BE2C (cell line): ENCODE measurements at regions not wholly inside any gene's neighbourhood (a gene's known extent, or its start where the extent isn't known, plus 50 kb on each side); places are given as distances from the start of the nearest gene placed in this dataset.

ENCODE experiments used
- DNase-seq: peaks from one replicate; pipeline ENCODE4 v3.0.0-alpha.2; 2020
- H3K27me3 ChIP-seq: fragments of 250-450 bp; sonication (Bioruptor Pico); 2 replicates; pipeline ENCODE4 v1.5.1; 2020; ENCODE audit warnings: mild to moderate bottlenecking
- H3K36me3 ChIP-seq: fragments of 250-450 bp; sonication (Bioruptor Pico); 2 replicates; pipeline ENCODE4 v1.5.1; 2020; ENCODE audit warnings: mild to moderate bottlenecking
- H3K4me1 ChIP-seq: fragments of 250-450 bp; sonication (Bioruptor Pico); 2 replicates; pipeline ENCODE4 v1.5.1; 2020
- H3K4me3 ChIP-seq: 2 replicates; pipeline ENCODE4 v1.5.1; 2011; ENCODE audit warnings: low read depth, low read length
- H3K9me3 ChIP-seq: fragments of 250-450 bp; sonication (Bioruptor Pico); 2 replicates; pipeline ENCODE4 v1.5.1; 2020
- TF ChIP-seq, protein P1 (sequence below): IDR thresholded peaks from 2 replicates; pipeline ENCODE4 v1.5.1; 2012; ENCODE audit warnings: mild to moderate bottlenecking, low read depth, low read length

DNA sequence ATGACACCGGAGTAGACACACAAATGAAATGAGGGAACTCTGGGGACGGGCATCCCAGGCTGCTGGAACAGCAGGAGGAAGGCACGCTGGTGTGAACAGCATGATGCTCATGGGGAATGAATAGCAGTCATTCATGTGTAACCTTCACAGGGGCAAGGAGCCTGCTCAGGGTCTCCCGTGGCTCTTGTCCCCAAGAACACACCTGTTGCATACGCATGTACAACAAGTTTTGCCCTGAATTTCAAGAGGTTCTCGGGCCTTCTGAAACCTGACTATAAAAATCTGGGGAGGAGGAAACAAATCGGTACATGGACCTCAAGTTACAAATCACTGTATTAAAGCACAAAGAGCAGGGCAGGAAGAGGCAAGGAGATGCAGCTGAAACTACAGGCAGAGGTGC, 93.4 kb downstream of the RRAGC start:
- H3K36me3 ChIP-seq: no peaks in the 10 kb centered on the region
- TF ChIP-seq, protein P1, sequence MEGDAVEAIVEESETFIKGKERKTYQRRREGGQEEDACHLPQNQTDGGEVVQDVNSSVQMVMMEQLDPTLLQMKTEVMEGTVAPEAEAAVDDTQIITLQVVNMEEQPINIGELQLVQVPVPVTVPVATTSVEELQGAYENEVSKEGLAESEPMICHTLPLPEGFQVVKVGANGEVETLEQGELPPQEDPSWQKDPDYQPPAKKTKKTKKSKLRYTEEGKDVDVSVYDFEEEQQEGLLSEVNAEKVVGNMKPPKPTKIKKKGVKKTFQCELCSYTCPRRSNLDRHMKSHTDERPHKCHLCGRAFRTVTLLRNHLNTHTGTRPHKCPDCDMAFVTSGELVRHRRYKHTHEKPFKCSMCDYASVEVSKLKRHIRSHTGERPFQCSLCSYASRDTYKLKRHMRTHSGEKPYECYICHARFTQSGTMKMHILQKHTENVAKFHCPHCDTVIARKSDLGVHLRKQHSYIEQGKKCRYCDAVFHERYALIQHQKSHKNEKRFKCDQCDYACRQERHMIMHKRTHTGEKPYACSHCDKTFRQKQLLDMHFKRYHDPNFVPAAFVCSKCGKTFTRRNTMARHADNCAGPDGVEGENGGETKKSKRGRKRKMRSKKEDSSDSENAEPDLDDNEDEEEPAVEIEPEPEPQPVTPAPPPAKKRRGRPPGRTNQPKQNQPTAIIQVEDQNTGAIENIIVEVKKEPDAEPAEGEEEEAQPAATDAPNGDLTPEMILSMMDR: no peak
- H3K4me3 ChIP-seq: no peak overlapping the region
- H3K27me3 ChIP-seq: no peaks in the 10 kb centered on the region
- no peaks in the 10 kb centered on the region for H3K9me3 ChIP-seq
- no peaks in the 10 kb centered on the region for H3K4me1 ChIP-seq
- DNase-seq: no peak

DNA sequence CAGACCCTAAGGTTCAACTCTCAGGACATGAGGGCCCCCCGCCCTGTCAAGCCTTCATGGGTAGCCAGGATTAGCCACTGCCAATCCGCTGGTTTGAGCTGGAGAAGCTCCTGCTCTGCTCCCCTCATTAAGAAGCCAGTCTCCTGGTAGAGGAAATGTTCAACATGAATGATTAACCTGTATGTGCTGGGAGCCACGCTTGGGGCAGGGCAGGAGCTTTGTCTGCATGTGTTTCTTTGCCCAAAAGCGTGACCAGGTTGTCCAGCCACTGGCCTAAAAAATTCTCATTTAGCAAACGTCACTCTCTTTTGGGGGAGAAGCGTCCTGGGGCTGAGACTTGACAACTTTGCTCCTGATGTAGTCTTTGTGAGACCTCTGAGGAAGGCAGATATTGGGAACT, 96.5 kb downstream of the RRAGC start:
- DNase-seq: no peak
- Histone ChIP-seq H3K9me3 (no peaks in the 10 kb centered on the region), H3K4me3 (no peak overlapping the region), H3K36me3 (no peaks in the 10 kb centered on the region), H3K4me1 (no peaks in the 10 kb centered on the region), H3K27me3 (no peaks in the 10 kb centered on the region)
- TF ChIP-seq, protein P1: no peak

DNA sequence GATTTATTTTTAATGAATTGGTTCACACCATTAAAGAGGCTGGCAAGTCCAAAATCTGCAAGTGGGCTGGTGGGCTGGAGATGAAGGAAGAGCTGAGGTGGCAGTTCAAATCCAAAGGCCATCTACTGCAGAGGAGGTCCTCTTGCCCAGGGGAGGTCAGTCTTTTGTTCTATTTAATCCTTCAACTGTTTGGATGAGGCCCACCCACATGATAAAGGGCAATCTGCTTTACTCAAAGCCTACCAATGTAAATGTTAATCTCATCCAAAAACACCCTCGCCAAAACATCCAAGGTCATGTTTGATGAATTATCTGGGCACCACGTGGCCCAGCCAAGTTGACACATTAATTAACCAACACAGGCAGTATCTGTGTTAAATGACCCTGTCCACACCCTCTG, 99.0 kb downstream of the RRAGC start:
- TF ChIP-seq, protein P1: no peak
- no peaks in the 10 kb centered on the region for H3K4me1 ChIP-seq
- no peaks in the 10 kb centered on the region for H3K27me3 ChIP-seq
- no peak overlapping the region for H3K4me3 ChIP-seq
- no peak for DNase-seq
- H3K36me3 ChIP-seq: no peaks in the 10 kb centered on the region
- no peaks in the 10 kb centered on the region for H3K9me3 ChIP-seq

DNA sequence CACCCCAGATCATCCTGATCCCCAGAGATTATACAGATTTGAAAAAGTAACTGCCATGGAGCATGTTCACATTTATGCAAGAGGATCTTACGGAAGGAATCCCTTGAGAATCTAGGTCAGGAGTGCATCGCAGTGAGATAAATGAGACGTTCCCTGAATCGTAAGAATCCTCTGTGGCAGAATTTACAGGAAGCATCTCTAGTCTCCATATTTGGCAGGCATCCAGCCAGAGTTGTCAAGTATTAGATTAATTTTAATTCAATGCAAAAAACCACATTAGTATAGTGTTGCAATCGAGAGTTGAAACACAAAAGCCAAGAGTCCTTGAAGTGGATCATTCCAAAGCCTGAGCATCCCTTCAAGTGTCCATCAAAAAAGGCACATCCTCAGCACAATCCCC, 100.8 kb downstream of the RRAGC start:
- no peak for DNase-seq
- Histone ChIP-seq H3K27me3 (no peaks in the 10 kb centered on the region), H3K36me3 (no peaks in the 10 kb centered on the region), H3K4me1 (no peaks in the 10 kb centered on the region), H3K9me3 (no peaks in the 10 kb centered on the region), H3K4me3 (no peak overlapping the region)
- TF ChIP-seq, protein P1: no peak

DNA sequence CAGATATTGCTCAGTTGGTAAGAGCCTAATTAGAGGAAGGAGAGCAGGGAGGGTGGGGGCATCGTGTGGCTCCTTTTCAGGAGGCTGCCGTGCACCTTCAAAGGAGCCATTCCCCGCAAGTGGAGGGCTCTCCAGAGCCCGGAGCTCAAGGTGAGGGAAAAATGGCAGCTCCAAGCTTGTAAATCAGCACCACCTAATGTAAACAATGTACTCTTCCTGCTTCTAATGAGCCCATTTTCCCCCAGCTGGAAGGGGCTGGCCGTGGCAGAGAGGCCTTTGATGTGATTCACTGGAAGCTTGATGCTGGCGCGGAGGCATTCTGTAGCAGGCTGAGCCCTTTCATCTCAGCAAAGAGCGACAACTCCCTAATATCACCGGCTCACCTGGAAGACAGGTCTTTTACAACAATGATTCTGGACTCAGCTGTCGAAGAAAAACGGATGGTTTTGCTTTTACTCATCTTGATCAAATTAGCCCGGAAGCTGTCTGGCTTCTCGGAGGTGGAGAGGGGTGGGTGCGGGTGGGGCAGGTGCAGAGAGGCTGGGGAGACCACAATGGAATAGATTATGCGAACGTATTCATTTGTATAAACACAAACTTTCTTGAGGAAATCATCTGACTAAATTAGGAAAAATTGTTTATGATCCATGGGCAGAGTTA, 112.5 kb downstream of the RRAGC start:
- H3K4me1 ChIP-seq: no peaks in the 10 kb centered on the region
- TF ChIP-seq, protein P1: no peak
- no peaks in the 10 kb centered on the region for H3K9me3 ChIP-seq
- no peak for DNase-seq
- H3K27me3 ChIP-seq: no peaks in the 10 kb centered on the region
- H3K36me3 ChIP-seq: no peaks in the 10 kb centered on the region
- H3K4me3 ChIP-seq: no peak overlapping the region

DNA sequence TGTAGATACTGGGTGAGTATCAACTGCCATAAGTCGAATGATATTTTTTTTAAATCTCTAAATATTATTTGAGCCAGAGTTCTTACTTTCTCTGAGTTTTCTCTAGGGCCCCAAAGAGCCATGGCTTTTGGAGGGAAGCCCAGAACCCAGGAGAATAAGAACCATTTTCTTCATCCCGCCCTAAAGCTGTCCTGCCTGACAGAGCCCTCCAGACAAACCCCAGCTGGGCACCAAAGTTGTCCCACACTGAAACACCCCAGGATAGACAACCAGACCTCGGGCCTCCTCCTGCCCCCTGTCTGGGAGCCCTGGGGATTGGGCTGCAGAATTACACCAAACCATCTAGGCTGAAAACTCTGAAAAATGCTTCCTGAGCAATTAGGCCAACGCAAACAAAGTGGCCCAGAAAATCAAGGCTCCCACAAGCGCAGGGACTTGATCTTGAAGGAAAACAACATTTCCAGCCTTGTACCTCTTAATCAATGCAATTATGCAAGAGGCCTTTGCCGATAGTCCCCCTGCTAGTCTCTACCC, 113.1 kb downstream of the RRAGC start:
- no peaks in the 10 kb centered on the region for H3K9me3 ChIP-seq
- no peak for DNase-seq
- H3K4me1 ChIP-seq: no peaks in the 10 kb centered on the region
- TF ChIP-seq, protein P1: no peak
- no peaks in the 10 kb centered on the region for H3K27me3 ChIP-seq
- no peak overlapping the region for H3K4me3 ChIP-seq
- H3K36me3 ChIP-seq: no peaks in the 10 kb centered on the region
